ENCODE measurements at regions not wholly inside any gene's neighbourhood (a gene's known extent, or its start where the extent isn't known, plus 50 kb on each side); places are given as distances from the start of the nearest gene placed in this dataset.

GRCh38 chr3:148081926-148082325 lies 615.8 kb upstream of the AGTR1 start:
- intact Hi-C loops (cut with micrococcal nuclease) = no loop called here
- Mint-ChIP-seq H3K9me3 (no peaks in the 10 kb centered on the region), H3K36me3 (ENCODE audit: low read depth) (no peaks in the 10 kb centered on the region), H3K4me3 (ENCODE audit: low read depth) (no peak overlapping the region), H3K27me3 (ENCODE audit: low read depth) (no peaks in the 10 kb centered on the region), H3K4me1 (ENCODE audit: low read depth) (no peaks in the 10 kb centered on the region), H3K27ac (no peak overlapping the region)
- DNase-seq (ENCODE audit: low spot score) = no peak

DNA sequence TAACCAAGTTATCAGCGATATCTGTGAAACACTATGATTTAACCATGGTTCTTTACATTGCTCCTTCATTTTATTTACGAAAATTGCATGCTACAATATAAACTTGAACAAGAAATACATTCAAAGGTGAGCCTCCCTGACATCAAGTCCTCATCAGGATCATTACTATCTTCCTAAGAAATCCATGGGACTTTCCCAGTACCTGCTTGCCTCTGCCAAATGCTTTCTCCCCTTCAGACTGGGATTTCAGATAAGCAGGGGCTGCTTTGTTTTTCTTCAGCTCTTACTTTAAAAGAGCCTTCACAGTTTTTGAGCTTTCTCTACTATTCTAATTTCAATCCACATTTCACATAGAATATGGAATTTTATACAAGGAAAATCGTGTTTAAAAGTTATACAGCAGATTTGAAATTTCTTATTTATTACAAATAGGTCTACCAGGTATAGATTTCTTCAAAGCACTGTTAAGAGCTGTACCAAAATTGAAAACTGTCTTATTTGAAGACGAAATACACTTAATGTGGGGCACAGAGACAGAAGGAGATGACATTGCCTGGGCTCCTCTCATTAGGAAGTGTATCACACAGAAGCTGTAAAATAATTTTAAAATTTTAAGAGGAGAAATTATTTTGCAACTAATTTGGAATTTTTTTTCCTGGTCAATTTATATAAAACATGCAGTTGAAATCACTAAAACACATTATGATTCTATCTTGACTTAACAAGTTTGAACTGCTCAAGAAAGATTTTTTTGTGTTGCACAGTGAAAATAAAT lies 615.0 kb upstream of the AGTR1 start:
- Mint-ChIP-seq H3K4me3 (ENCODE audit: low read depth) (no peak overlapping the region), H3K36me3 (ENCODE audit: low read depth) (no peaks in the 10 kb centered on the region), H3K9me3 (no peaks in the 10 kb centered on the region), H3K4me1 (ENCODE audit: low read depth) (no peaks in the 10 kb centered on the region), H3K27me3 (ENCODE audit: low read depth) (no peaks in the 10 kb centered on the region), H3K27ac (no peak overlapping the region)
- intact Hi-C loops (cut with micrococcal nuclease) = no loop called here
- no peak for DNase-seq (ENCODE audit: low spot score)

- intact Hi-C loops (cut with micrococcal nuclease) = no loop called here
- Mint-ChIP-seq H3K9me3 (no peaks in the 10 kb centered on the region), H3K4me1 (ENCODE audit: low read depth) (no peaks in the 10 kb centered on the region), H3K36me3 (ENCODE audit: low read depth) (no peaks in the 10 kb centered on the region), H3K27ac (no peak overlapping the region), H3K27me3 (ENCODE audit: low read depth) (no peaks in the 10 kb centered on the region), H3K4me3 (ENCODE audit: low read depth) (no peak overlapping the region)
- no peak for DNase-seq (ENCODE audit: low spot score)
Observed at GRCh38 chr3:148083526-148084182, 614.0 kb upstream of the AGTR1 start.

- H3K36me3 Mint-ChIP-seq (ENCODE audit: low read depth) = no peaks in the 10 kb centered on the region
- no peaks in the 10 kb centered on the region for H3K4me1 Mint-ChIP-seq (ENCODE audit: low read depth)
- intact Hi-C loops (cut with micrococcal nuclease) = no loop called here
- no peaks in the 10 kb centered on the region for H3K27me3 Mint-ChIP-seq (ENCODE audit: low read depth)
- H3K9me3 Mint-ChIP-seq = no peaks in the 10 kb centered on the region
- DNase-seq (ENCODE audit: low spot score) = no peak
- H3K4me3 Mint-ChIP-seq (ENCODE audit: low read depth) = no peak overlapping the region
- no peak overlapping the region for H3K27ac Mint-ChIP-seq
Observed at GRCh38 chr3:148084931-148085330, 612.8 kb upstream of the AGTR1 start.

- Mint-ChIP-seq H3K4me3 (ENCODE audit: low read depth) (no peak overlapping the region), H3K4me1 (ENCODE audit: low read depth) (no peaks in the 10 kb centered on the region), H3K36me3 (ENCODE audit: low read depth) (no peaks in the 10 kb centered on the region), H3K27me3 (ENCODE audit: low read depth) (no peaks in the 10 kb centered on the region), H3K27ac (no peak overlapping the region), H3K9me3 (no peaks in the 10 kb centered on the region)
- DNase-seq (ENCODE audit: low spot score) = no peak
- intact Hi-C loops (cut with micrococcal nuclease) = no loop called here
Observed at GRCh38 chr3:148087601-148088371, 609.9 kb upstream of the AGTR1 start.

DNA sequence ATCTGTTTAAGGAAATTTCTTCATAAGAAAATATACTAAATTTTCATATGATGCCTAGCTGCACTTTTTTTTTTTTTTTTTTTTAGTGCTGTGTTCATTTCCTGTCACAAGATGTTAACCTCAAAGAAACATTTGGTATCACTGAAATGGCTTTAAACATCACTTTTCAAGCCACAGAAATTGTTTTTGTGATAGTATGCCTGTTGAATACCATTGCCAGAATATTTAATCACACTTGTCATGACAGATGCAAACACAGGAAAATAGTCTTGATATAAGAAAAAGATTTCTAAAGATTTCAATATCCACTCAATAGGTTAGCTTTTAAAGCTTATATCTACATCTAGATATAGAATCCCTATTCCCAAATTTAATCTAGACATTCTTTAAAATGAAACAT lies 608.5 kb upstream of the AGTR1 start:
- H3K4me1 Mint-ChIP-seq (ENCODE audit: low read depth) = no peaks in the 10 kb centered on the region
- intact Hi-C loops (cut with micrococcal nuclease) = no loop called here
- no peaks in the 10 kb centered on the region for H3K36me3 Mint-ChIP-seq (ENCODE audit: low read depth)
- no peak for DNase-seq (ENCODE audit: low spot score)
- no peaks in the 10 kb centered on the region for H3K9me3 Mint-ChIP-seq
- no peaks in the 10 kb centered on the region for H3K27me3 Mint-ChIP-seq (ENCODE audit: low read depth)
- no peak overlapping the region for H3K27ac Mint-ChIP-seq
- no peak overlapping the region for H3K4me3 Mint-ChIP-seq (ENCODE audit: low read depth)

GRCh38 chr3:148090156-148090555 lies 607.5 kb upstream of the AGTR1 start:
- no peaks in the 10 kb centered on the region for H3K36me3 Mint-ChIP-seq (ENCODE audit: low read depth)
- no peak overlapping the region for H3K27ac Mint-ChIP-seq
- H3K4me1 Mint-ChIP-seq (ENCODE audit: low read depth) = no peaks in the 10 kb centered on the region
- no peaks in the 10 kb centered on the region for H3K9me3 Mint-ChIP-seq
- H3K27me3 Mint-ChIP-seq (ENCODE audit: low read depth) = no peaks in the 10 kb centered on the region
- no peak overlapping the region for H3K4me3 Mint-ChIP-seq (ENCODE audit: low read depth)
- intact Hi-C loops (cut with micrococcal nuclease) = no loop called here
- no peak for DNase-seq (ENCODE audit: low spot score)

- DNase-seq (ENCODE audit: low spot score) = no peak
- no peak overlapping the region for H3K27ac Mint-ChIP-seq
- H3K4me1 Mint-ChIP-seq (ENCODE audit: low read depth) = no peaks in the 10 kb centered on the region
- no peaks in the 10 kb centered on the region for H3K9me3 Mint-ChIP-seq
- intact Hi-C loops (cut with micrococcal nuclease) = no loop called here
- H3K27me3 Mint-ChIP-seq (ENCODE audit: low read depth) = no peaks in the 10 kb centered on the region
- H3K36me3 Mint-ChIP-seq (ENCODE audit: low read depth) = no peaks in the 10 kb centered on the region
- no peak overlapping the region for H3K4me3 Mint-ChIP-seq (ENCODE audit: low read depth)
Observed at GRCh38 chr3:148092624-148093347, 604.9 kb upstream of the AGTR1 start.

DNA sequence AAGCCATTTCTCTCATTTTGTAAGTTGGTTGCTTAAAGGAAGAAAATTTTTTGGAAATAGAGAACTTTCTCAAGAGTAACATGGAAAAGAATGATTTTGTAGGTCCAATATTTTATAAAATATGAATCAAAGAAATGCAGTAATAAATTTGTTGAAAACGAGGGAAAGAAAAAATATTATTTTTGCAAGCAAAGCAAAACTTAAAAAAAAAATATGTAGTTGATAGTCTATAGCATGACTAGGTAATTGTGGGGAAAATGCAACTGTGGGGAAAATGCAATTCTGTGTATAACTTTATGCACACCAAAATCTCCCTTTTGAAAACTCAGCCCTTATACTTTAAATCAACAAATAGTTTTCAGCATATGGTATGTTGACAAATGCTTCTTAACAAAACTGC lies 604.0 kb upstream of the AGTR1 start:
- intact Hi-C loops (cut with micrococcal nuclease) = no loop called here
- Mint-ChIP-seq H3K36me3 (ENCODE audit: low read depth) (no peaks in the 10 kb centered on the region), H3K4me1 (ENCODE audit: low read depth) (no peaks in the 10 kb centered on the region), H3K27ac (no peak overlapping the region), H3K27me3 (ENCODE audit: low read depth) (no peaks in the 10 kb centered on the region), H3K9me3 (no peaks in the 10 kb centered on the region), H3K4me3 (ENCODE audit: low read depth) (no peak overlapping the region)
- DNase-seq (ENCODE audit: low spot score) = no peak

GRCh38 chr3:148095962-148096361 lies 601.7 kb upstream of the AGTR1 start:
- no peaks in the 10 kb centered on the region for H3K36me3 Mint-ChIP-seq (ENCODE audit: low read depth)
- H3K4me3 Mint-ChIP-seq (ENCODE audit: low read depth) = no peak overlapping the region
- intact Hi-C loops (cut with micrococcal nuclease) = no loop called here

GRCh38 chr3:148100476-148100875 lies 597.2 kb upstream of the AGTR1 start:
- no peak overlapping the region for H3K27ac Mint-ChIP-seq

More at GRCh38 chr3:148095962-148096361, 601.7 kb upstream of the AGTR1 start:
- DNase-seq (ENCODE audit: low spot score) = no peak
- Mint-ChIP-seq H3K4me1 (ENCODE audit: low read depth) (no peaks in the 10 kb centered on the region), H3K27ac (no peak overlapping the region), H3K9me3 (no peaks in the 10 kb centered on the region), H3K27me3 (ENCODE audit: low read depth) (no peaks in the 10 kb centered on the region)

GRCh38 chr3:148101061-148101460 lies 596.6 kb upstream of the AGTR1 start:
- Mint-ChIP-seq H3K36me3 (ENCODE audit: low read depth) (no peaks in the 10 kb centered on the region), H3K9me3 (no peaks in the 10 kb centered on the region), H3K27me3 (ENCODE audit: low read depth) (no peaks in the 10 kb centered on the region), H3K4me3 (ENCODE audit: low read depth) (no peak overlapping the region), H3K27ac (no peak overlapping the region), H3K4me1 (ENCODE audit: low read depth) (no peaks in the 10 kb centered on the region)
- DNase-seq (ENCODE audit: low spot score) = no peak
- intact Hi-C loops (cut with micrococcal nuclease) = no loop called here

More at GRCh38 chr3:148100476-148100875, 597.2 kb upstream of the AGTR1 start:
- Mint-ChIP-seq H3K36me3 (ENCODE audit: low read depth) (no peaks in the 10 kb centered on the region), H3K27me3 (ENCODE audit: low read depth) (no peaks in the 10 kb centered on the region), H3K4me1 (ENCODE audit: low read depth) (no peaks in the 10 kb centered on the region), H3K4me3 (ENCODE audit: low read depth) (no peak overlapping the region), H3K9me3 (no peaks in the 10 kb centered on the region)
- intact Hi-C loops (cut with micrococcal nuclease) = no loop called here
- no peak for DNase-seq (ENCODE audit: low spot score)

Data from activated T-helper 2 cell treated with anti-CD3 and anti-CD28 coated beads, Interferon-gamma antibody, Interleukin-2, Interleukin-4, amounts not matched to agents 10 μg/mL and 5 μg/mL and 100 μg/mL, durations not matched to agents 14 hours and 24 hours and 36 hours (primary cell).